ENCODE measurements at regions not wholly inside any gene's neighbourhood (a gene's known extent, or its start where the extent isn't known, plus 50 kb on each side); places are given as distances from the start of the nearest gene placed in this dataset.

- no peak overlapping the region for H3K27ac ChIP-seq
Observed at GRCh38 chr5:167779644-167780043, 511.8 kb upstream of the WWC1 start.

GRCh38 chr5:167780177-167780576 lies 511.3 kb upstream of the WWC1 start:
- Histone ChIP-seq H3K27me3 (no peaks in the 10 kb centered on the region), H3K36me3 (no peaks in the 10 kb centered on the region), H3K4me1 (peaks cover 9% of the 10 kb centered on the region in 2 donors), H3K4me3 (replicated peaks in 1 of 3) (no peak overlapping the region), H3K27ac (no peak overlapping the region), H3K9me3 (no peaks in the 10 kb centered on the region)
- intact Hi-C loops (cut with DNase I), result no loop called here
- WGBS, 2 donors, result 91 to 94% methylated on average over 6 of the region's 6 CpGs
- no peak for DNase-seq
- TF ChIP-seq CTCF (IDR thresholded peaks at IDR 0.05), result no peak
- TF ChIP-seq POLR2A (IDR thresholded peaks at IDR 0.05), result no peak

More at GRCh38 chr5:167779644-167780043, 511.8 kb upstream of the WWC1 start:
- Histone ChIP-seq H3K27me3 (no peaks in the 10 kb centered on the region), H3K36me3 (no peaks in the 10 kb centered on the region), H3K4me1 (peaks cover 9% of the 10 kb centered on the region in 2 donors), H3K9me3 (no peaks in the 10 kb centered on the region), H3K4me3 (replicated peaks in 1 of 3) (no peak overlapping the region)
- intact Hi-C loops (cut with DNase I), result no loop called here
- WGBS, 2 donors, result 80 to 87% methylated on average over 3 of the region's 3 CpGs
- no peak for DNase-seq
- TF ChIP-seq POLR2A (IDR thresholded peaks at IDR 0.05) (no peak), CTCF (IDR thresholded peaks at IDR 0.05) (no peak)

- no peak for TF ChIP-seq POLR2A (IDR thresholded peaks at IDR 0.05)
- TF ChIP-seq CTCF (IDR thresholded peaks at IDR 0.05), result no peak
- Histone ChIP-seq H3K27ac (no peak overlapping the region), H3K9me3 (no peaks in the 10 kb centered on the region), H3K27me3 (no peaks in the 10 kb centered on the region), H3K4me1 (peaks cover 9% of the 10 kb centered on the region in 2 donors), H3K4me3 (replicated peaks in 1 of 3) (no peak overlapping the region), H3K36me3 (no peaks in the 10 kb centered on the region)
- WGBS, 2 donors, result 70 to 83% methylated on average over 9 of the region's 9 CpGs
- DNase-seq, result no peak
- intact Hi-C loops (cut with DNase I), result no loop called here
Observed at GRCh38 chr5:167783145-167783817, 508.2 kb upstream of the WWC1 start.

- H3K27ac ChIP-seq, result no peak overlapping the region
- H3K4me1 ChIP-seq, result peaks cover 9% of the 10 kb centered on the region in 2 donors
- no peaks in the 10 kb centered on the region for H3K36me3 ChIP-seq
- no peak for DNase-seq
- no peak for TF ChIP-seq POLR2A (IDR thresholded peaks at IDR 0.05)
- TF ChIP-seq CTCF (IDR thresholded peaks at IDR 0.05), result no peak
- H3K9me3 ChIP-seq, result no peaks in the 10 kb centered on the region
- no peak overlapping the region for H3K4me3 ChIP-seq (replicated peaks in 1 of 3)
- 71 to 90% methylated on average over 2 of the region's 2 CpGs for WGBS, 2 donors
- H3K27me3 ChIP-seq, result no peaks in the 10 kb centered on the region
- intact Hi-C loops (cut with DNase I), result no loop called here
Observed at GRCh38 chr5:167785106-167785505, 506.3 kb upstream of the WWC1 start.

GRCh38 chr5:167785901-167786300 lies 505.5 kb upstream of the WWC1 start:
- no peak overlapping the region for H3K27ac ChIP-seq

More at GRCh38 chr5:167785901-167786300, 505.5 kb upstream of the WWC1 start:
- 87 to 89% methylated on average over 1 of the region's 1 CpG for WGBS, 2 donors
- Histone ChIP-seq H3K36me3 (no peaks in the 10 kb centered on the region), H3K27me3 (no peaks in the 10 kb centered on the region), H3K4me1 (peaks cover 9% of the 10 kb centered on the region in 2 donors), H3K4me3 (replicated peaks in 1 of 3) (no peak overlapping the region), H3K9me3 (no peaks in the 10 kb centered on the region)
- intact Hi-C loops (cut with DNase I), result no loop called here
- no peak for DNase-seq
- TF ChIP-seq POLR2A (IDR thresholded peaks at IDR 0.05), result no peak
- no peak for TF ChIP-seq CTCF (IDR thresholded peaks at IDR 0.05)

All from thyroid gland (tissue), 4 donors.